ENCODE measurements at regions not wholly inside any gene's neighbourhood (a gene's known extent, or its start where the extent isn't known, plus 50 kb on each side); places are given as distances from the start of the nearest gene placed in this dataset.

DNA sequence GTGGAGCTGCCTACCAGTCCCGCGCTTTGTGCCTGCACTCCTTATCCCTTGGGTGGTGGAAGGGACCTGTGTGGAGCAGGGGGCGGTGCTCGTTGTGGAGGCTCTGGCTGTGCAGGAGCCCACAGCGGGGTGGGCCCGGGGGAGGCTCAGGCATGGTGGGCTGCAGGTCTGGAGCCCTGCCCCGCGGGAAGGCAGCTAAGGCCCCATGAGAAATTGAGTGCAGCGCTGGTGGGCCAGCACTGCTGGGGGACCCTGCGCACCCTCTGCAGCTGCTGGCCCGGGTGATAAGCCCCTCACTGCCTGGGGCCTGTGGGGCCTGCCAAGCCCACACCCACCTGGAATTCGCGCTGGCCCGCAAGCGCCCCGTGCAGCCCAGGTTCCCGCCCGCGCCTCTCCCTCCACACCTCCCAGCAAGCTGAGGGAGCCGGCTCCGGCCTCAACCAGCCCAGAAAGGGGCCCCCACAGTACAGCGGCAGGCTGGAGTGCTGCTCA lies 859.6 kb upstream of the KCND2 start:
- no peak for ATAC-seq
- intact Hi-C loops (cut with DNase I) = no loop called here
- Histone ChIP-seq H3K4me1 (no peaks in the 10 kb centered on the region), H3K27me3 (no peaks in the 10 kb centered on the region), H3K4me3 (no peak overlapping the region), H3K27ac (no peak overlapping the region), H3K36me3 (no peaks in the 10 kb centered on the region), H3K9me3 (peaks cover 0 to 8% (median 0%) of the 10 kb centered on the region in 12 donors)
- peak in 1 of 5 donors; percentile 45 for DNase-seq
- TF ChIP-seq CTCF (IDR thresholded peaks at IDR 0.05) (no peak), POLR2A (IDR thresholded peaks at IDR 0.05) (no peak)
- 94 to 100% (median 97%) methylated on average over 5 to 22 of the region's 22 CpGs for WGBS, 4 donors

DNA sequence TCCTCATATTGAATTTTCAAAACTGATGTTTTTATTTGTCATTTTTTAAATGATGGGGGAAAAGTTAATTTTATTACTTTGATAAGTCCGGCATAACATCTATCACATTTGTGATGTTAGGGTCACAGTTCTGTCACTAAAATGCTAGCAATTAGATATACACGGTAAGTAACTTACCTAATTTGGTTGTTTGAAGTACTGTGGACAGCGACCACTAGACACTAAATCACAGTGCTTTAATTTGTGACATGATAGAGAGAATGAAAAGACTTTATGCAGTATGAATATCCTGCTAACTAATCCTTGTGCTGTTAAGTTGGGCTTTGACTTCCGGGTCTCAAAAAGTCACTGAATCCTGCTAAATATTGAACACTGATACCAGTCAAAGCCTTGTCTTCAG lies 857.3 kb upstream of the KCND2 start:
- ATAC-seq (no peak), DNase-seq (no peak)
- H3K9me3 ChIP-seq = peaks cover 0 to 8% (median 0%) of the 10 kb centered on the region in 12 donors
- no peak overlapping the region for H3K27ac ChIP-seq
- no peaks in the 10 kb centered on the region for H3K27me3 ChIP-seq
- H3K4me1 ChIP-seq = no peaks in the 10 kb centered on the region
- 65 to 81% (median 75%) methylated on average over 4 of the region's 4 CpGs for WGBS, 4 donors
- TF ChIP-seq CTCF (IDR thresholded peaks at IDR 0.05) (no peak), POLR2A (IDR thresholded peaks at IDR 0.05) (no peak)
- H3K4me3 ChIP-seq = no peak overlapping the region
- H3K36me3 ChIP-seq = no peaks in the 10 kb centered on the region
- intact Hi-C loops (cut with DNase I) = no loop called here

DNA sequence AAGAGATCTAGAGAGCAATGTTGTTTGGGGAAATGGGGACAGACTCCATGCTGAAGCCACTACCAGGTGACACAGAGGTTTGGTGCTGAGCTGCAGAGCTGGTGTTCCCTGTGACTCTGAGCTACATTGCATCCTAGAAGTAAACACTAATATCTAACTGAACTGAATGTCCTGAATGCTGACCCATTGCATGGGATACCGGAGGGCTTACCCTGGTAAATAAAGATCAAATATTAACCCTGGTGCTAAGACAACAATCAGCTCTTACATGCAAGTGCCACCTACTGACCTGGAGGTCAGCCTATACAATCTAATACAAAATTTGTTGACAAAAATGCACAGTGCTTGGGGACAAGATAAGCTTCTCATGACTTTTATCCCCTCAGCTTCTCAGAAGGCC lies 851.3 kb upstream of the KCND2 start:
- 76 to 91% (median 83%) methylated on average over 1 of the region's 1 CpG for WGBS, 4 donors
- Histone ChIP-seq H3K27ac (no peak overlapping the region), H3K4me3 (no peak overlapping the region), H3K9me3 (peaks cover 0 to 11% (median 0%) of the 10 kb centered on the region in 12 donors), H3K36me3 (no peaks in the 10 kb centered on the region), H3K4me1 (no peaks in the 10 kb centered on the region), H3K27me3 (no peaks in the 10 kb centered on the region)
- ATAC-seq (no peak), DNase-seq (no peak)
- TF ChIP-seq CTCF (IDR thresholded peaks at IDR 0.05) (no peak), POLR2A (IDR thresholded peaks at IDR 0.05) (no peak)
- intact Hi-C loops (cut with DNase I) = no loop called here

DNA sequence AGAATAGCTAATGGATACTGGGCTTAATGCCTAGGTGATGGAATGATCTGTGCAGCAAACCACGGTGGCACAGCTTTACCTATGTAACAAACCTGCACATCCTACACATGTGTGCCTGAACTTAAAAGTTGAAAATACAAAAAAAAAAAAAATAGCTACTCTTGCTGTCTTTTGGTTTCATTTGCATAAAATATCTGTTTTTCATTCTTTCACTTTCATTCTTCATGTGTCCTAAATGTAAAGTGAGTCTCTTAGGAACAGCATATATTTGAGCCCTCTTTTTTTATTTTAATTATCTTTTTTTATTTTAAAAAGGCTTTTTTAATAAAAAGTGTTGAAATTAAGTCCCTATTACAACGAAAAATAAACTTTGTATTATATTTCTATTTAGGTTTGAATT lies 836.1 kb upstream of the KCND2 start:
- Histone ChIP-seq H3K4me3 (no peak overlapping the region), H3K27ac (no peak overlapping the region), H3K4me1 (no peaks in the 10 kb centered on the region), H3K9me3 (peaks cover 0 to 3% (median 0%) of the 10 kb centered on the region in 12 donors), H3K36me3 (no peaks in the 10 kb centered on the region), H3K27me3 (no peaks in the 10 kb centered on the region)
- ATAC-seq (no peak), DNase-seq (no peak)
- intact Hi-C loops (cut with DNase I) = no loop called here
- WGBS, 4 donors = 49 to 56% (median 54%) methylated on average over 2 of the region's 2 CpGs
- TF ChIP-seq POLR2A (IDR thresholded peaks at IDR 0.05) (no peak), CTCF (IDR thresholded peaks at IDR 0.05) (no peak)

Measured in heart left ventricle (tissue), 16 donors.